NB4 (cell line): ENCODE measurements at regions not wholly inside any gene's neighbourhood (a gene's known extent, or its start where the extent isn't known, plus 50 kb on each side); places are given as distances from the start of the nearest gene placed in this dataset.
"Not testable (repeated sequence)": the region's sequence is repeated elsewhere in the genome, so short reads cannot be mapped to it uniquely, and the experiment has no call there.

Source experiments
- DNase-seq: peaks from one replicate; pipeline ENCODE4 v3.0.0; 2010; ENCODE audit warnings: low read depth
- H3K4me3 ChIP-seq: one replicate; pipeline ENCODE4 v1.5.1; 2011; ENCODE audit warnings: mild to moderate bottlenecking, low read depth, low read length, moderate library complexity
- CTCF ChIP-seq: IDR thresholded peaks from one replicate; pipeline ENCODE4 v1.5.1; 2012; ENCODE audit warnings: low read depth, low read length
- MAX ChIP-seq: IDR thresholded peaks from 2 replicates; pipeline ENCODE4 v1.6.1; 2011; ENCODE audit warnings: low read depth, low read length
- MYC ChIP-seq: IDR thresholded peaks from 2 replicates; pipeline ENCODE4 v1.6.1; 2011; ENCODE audit warnings: low read depth, low read length
- POLR2A ChIP-seq: IDR thresholded peaks from 2 replicates; pipeline ENCODE4 v1.6.1; 2011; ENCODE audit warnings: mild to moderate bottlenecking; ENCODE audit not compliant: insufficient read length; ENCODE audit errors: extremely low read depth

GRCh38 chr4:66930206-66930605, 615.1 kb downstream of the CENPC start:
- no peak for DNase-seq
- TF ChIP-seq MYC (no peak), MAX (no peak), CTCF (no peak), POLR2A (no peak)
- H3K4me3 ChIP-seq, result no peak overlapping the region

DNA sequence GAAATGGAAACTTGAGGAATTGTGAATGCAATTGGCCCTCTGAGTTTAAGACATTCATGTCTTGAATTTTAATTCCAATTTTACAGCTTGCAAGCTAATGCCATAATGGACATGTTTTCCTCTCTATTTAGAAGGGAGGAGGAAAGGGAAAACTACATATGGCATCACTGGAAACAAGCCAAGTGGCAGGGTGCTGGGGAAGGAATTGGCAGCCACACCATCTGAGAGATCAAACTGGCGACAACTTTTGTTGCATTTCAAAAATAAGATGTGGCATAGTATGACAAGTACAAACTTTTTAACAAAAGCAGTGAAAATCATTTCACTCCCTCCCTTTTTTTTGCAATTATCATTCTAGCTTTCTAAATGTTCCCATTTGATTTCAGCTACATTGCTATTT, 615.6 kb downstream of the CENPC start:
- H3K4me3 ChIP-seq, result no peak overlapping the region
- no peak for DNase-seq
- no peak for TF ChIP-seq CTCF
- TF ChIP-seq MYC, result no peak
- TF ChIP-seq POLR2A, result no peak
- TF ChIP-seq MAX, result no peak

DNA sequence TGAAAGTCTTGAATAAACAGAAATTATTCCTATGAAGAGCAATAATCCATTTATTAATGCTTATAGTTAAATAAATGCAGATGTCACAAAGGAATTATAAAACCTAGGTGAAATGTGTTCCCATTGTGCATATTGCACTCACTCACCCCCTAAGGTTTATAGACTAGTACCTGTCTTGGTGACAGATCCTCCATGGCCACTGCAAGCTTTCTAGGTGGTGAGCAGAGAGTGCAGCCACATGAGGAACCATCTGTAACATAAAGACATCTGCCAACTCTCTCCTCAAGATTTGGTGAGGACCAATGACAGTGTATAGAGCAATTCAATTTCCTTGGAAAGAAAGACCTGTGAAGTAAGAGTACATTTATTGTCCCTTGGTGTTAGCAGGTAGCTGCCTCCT, 616.4 kb downstream of the CENPC start:
- H3K4me3 ChIP-seq, DNase-seq: not testable (repeated sequence)

DNA sequence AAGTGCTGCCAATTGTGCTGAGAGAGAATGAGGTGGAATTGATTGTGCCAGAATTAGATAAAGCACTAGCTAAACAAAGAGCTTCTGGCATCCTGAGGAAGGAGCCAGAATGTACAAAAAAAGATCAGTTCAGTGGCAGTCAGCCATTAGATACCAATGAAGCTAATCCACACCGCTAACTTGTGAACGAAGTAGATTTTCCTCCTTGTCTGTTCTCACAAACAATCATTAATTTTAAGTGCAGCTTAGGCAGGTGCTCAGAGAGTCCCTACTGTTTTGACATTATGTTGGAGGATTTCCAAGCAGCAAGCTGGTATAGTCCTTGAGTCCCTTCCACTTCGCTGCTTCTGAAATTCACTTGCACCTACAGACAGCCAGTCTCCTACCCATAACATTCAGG, 617.4 kb downstream of the CENPC start:
- H3K4me3 ChIP-seq, result no peak overlapping the region
- TF ChIP-seq CTCF, result no peak
- TF ChIP-seq MYC, result no peak
- no peak for TF ChIP-seq POLR2A
- no peak for TF ChIP-seq MAX
- no peak for DNase-seq

- TF ChIP-seq CTCF, result no peak
- TF ChIP-seq MYC, result no peak
- no peak for TF ChIP-seq POLR2A
- no peak for TF ChIP-seq MAX
- H3K4me3 ChIP-seq, result no peak overlapping the region
- no peak for DNase-seq
These were observed 618.6 kb downstream of the CENPC start for GRCh38 chr4:66926687-66927086.

DNA sequence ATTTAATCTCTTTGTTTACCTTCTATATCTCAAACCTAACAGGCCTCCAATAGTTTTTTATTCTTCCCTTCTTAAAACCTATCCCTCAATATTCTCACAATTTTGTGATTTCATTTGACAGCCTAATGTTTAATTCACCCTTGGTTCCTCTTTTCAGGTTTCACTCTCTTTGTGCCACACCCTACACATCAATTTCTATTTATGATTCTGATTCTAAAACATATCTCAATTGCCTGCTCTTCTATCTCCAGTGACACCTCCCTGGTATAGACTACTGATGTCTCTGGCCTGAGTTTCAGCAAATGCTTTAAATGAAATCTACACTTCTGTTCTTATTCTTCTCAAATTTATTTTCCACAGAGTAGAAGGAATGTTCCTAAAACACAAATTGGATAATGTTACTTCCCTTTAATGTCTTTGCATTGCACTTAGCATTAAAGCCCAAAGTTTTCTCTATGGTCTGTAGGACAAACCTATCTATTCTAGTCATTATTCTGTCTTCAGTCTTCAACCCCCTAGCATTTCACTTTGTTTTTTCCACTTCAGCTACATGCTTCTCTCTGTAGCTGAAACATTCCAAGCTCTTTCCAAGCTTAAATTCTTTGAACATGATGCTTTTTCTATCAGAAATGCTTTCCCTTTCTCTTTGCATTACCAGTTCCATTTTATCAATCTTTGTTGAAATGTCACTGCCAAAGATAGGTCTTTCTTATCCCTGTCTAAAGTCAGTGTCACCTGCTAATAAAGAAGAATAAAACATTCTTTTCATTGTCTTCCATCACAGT, 622.0 kb downstream of the CENPC start:
- no peak overlapping the region for H3K4me3 ChIP-seq
- no peak for TF ChIP-seq MAX
- TF ChIP-seq POLR2A, result no peak
- no peak for TF ChIP-seq CTCF
- no peak for TF ChIP-seq MYC
- DNase-seq, result no peak
